ENCODE measurements at regions not wholly inside any gene's neighbourhood (a gene's known extent, or its start where the extent isn't known, plus 50 kb on each side); places are given as distances from the start of the nearest gene placed in this dataset.

DNA sequence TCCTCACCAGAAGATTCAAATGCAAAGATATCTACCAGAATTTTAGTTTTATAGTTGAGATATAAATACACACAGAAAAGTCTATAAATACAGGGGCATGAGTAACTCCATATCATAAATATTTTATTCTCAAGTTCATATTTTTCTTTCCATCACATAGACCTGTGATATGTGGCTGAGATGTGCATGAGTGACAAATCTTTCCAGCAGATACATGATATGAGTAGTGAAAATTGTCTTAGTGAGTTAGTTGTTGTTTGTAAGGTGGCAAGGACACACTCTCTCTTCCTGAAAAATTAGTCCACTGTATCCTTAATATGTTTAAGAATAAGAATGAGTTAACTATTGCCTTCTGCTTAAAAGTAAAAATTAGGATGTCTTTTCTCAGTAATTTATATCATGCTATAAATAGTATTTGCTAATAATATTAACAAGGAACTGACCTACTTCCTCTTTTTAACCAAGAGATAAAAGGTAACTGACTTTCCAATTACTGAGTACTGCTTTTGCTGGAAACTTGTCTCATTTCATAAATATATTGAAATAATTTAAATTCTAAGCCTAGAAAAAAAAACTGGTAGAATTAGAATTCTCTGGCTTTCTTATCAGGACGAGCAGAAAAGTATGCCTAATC, 85.2 kb upstream of the SESTD1 start:
- TF ChIP-seq YY1 (IDR thresholded peaks at IDR 0.05; ENCODE audit: low read depth): no peak
- TF ChIP-seq CEBPB (IDR thresholded peaks at IDR 0.05): no peak
- TF ChIP-seq RAD21 (IDR thresholded peaks at IDR 0.05; ENCODE audit: low read depth): no peak
- TF ChIP-seq, protein P1, sequence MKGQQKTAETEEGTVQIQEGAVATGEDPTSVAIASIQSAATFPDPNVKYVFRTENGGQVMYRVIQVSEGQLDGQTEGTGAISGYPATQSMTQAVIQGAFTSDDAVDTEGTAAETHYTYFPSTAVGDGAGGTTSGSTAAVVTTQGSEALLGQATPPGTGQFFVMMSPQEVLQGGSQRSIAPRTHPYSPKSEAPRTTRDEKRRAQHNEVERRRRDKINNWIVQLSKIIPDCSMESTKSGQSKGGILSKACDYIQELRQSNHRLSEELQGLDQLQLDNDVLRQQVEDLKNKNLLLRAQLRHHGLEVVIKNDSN (IDR thresholded peaks at IDR 0.05): no peak
- no peak for TF ChIP-seq EGR1 (IDR thresholded peaks at IDR 0.05)
- TF ChIP-seq CREB1 (IDR thresholded peaks at IDR 0.05; ENCODE audit: low read depth): no peak

All from Ishikawa (cell line).